ENCODE measurements at regions not wholly inside any gene's neighbourhood (a gene's known extent, or its start where the extent isn't known, plus 50 kb on each side); places are given as distances from the start of the nearest gene placed in this dataset.

DNA sequence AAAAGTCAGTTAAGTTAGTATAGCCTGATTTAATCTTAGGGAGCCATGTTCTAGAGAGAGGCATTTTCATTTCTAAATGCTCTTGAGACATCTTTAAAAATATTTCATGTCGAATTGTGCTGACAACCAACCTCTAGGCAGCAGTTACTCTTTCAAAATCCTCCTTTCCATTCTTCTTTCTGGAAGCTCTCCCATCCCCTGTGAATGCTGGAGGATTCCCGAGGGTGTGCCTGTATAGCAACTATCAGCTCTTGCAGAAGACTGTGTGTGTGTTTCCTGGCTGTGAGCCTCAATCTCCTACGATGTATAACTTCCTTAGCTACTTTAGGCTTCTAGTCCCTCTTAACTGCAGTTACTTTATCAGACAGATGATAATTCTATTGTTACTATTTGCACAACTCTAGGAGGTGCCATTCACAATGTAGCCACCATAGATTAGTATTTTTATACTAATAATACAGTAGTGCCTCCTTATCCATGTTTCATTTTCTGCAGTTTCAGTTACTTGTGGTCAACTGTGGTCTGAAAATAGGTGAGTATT, 250.3 kb downstream of the EDEM1 start:
- TF ChIP-seq, protein P1, sequence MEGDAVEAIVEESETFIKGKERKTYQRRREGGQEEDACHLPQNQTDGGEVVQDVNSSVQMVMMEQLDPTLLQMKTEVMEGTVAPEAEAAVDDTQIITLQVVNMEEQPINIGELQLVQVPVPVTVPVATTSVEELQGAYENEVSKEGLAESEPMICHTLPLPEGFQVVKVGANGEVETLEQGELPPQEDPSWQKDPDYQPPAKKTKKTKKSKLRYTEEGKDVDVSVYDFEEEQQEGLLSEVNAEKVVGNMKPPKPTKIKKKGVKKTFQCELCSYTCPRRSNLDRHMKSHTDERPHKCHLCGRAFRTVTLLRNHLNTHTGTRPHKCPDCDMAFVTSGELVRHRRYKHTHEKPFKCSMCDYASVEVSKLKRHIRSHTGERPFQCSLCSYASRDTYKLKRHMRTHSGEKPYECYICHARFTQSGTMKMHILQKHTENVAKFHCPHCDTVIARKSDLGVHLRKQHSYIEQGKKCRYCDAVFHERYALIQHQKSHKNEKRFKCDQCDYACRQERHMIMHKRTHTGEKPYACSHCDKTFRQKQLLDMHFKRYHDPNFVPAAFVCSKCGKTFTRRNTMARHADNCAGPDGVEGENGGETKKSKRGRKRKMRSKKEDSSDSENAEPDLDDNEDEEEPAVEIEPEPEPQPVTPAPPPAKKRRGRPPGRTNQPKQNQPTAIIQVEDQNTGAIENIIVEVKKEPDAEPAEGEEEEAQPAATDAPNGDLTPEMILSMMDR (IDR thresholded peaks at IDR 0.05): no peak
- no peak for TF ChIP-seq POLR2A (IDR thresholded peaks at IDR 0.05)

Data from Peyer's patch (tissue), 4 donors.